SU-DHL-6 (cell line): ENCODE measurements at regions not wholly inside any gene's neighbourhood (a gene's known extent, or its start where the extent isn't known, plus 50 kb on each side); places are given as distances from the start of the nearest gene placed in this dataset.

ENCODE experiments used
- H2AFZ ChIP-seq: fragments of 200-600 bp; sonication (generic); 2 replicates; pipeline ENCODE4 v1.6.1; 2014; ENCODE audit warnings: low read depth, mild to moderate bottlenecking, moderate library complexity, mixed read lengths, antibody characterized with exemption, low read length; ENCODE audit not compliant: severe bottlenecking
- H3F3A ChIP-seq: fragments of 200-600 bp; shearing (Covaris generic); 2 replicates; pipeline ENCODE4 v1.6.0; 2016; ENCODE audit warnings: antibody characterized with exemption, mild to moderate bottlenecking; ENCODE audit not compliant: insufficient read depth
- H3K27ac ChIP-seq: fragments of 200-600 bp; sonication (generic); 2 replicates; pipeline ENCODE4 v1.5.1; 2016; ENCODE audit warnings: low read depth, mild to moderate bottlenecking, low read length, moderate library complexity, mixed read lengths
- H3K27me3 ChIP-seq: fragments of 200-600 bp; sonication (generic), shearing (Covaris generic); 2 replicates; pipeline ENCODE4 v1.6.0; 2014; ENCODE audit warnings: mild to moderate bottlenecking, low read length
- H3K36me3 ChIP-seq: fragments of 200-600 bp; sonication (generic); 2 replicates; pipeline ENCODE4 v1.6.1; 2014; ENCODE audit warnings: mild to moderate bottlenecking, low read length, mixed read lengths
- H3K4me2 ChIP-seq: fragments of 300-600, 200-600 bp; shearing (Covaris generic), sonication (generic); 2 replicates; pipeline ENCODE4 v1.6.0; 2014; ENCODE audit warnings: low read length, low read depth, mild to moderate bottlenecking; ENCODE audit not compliant: poor library complexity, severe bottlenecking
- H3K4me3 ChIP-seq: fragments of 200-600 bp; sonication (generic); 2 replicates; pipeline ENCODE4 v1.5.1; 2014; ENCODE audit warnings: antibody characterized with exemption, low read length, mild to moderate bottlenecking, mixed read lengths; ENCODE audit not compliant: insufficient read depth, poor library complexity, severe bottlenecking
- H3K79me2 ChIP-seq: fragments of 200-600 bp; sonication (generic); 2 replicates; pipeline ENCODE4 v1.6.1; 2014; ENCODE audit warnings: mild to moderate bottlenecking, low read length, moderate library complexity; ENCODE audit not compliant: insufficient read depth
- H3K9ac ChIP-seq: fragments of 200-600 bp; sonication (generic); 2 replicates; pipeline ENCODE4 v1.7.0; 2014; ENCODE audit warnings: mild to moderate bottlenecking, low read length
- H3K9me2 ChIP-seq: fragments of 200-600 bp; sonication (generic); replicated peaks from 2 replicates; pipeline ENCODE4 v1.6.1; 2014; ENCODE audit warnings: low read length; ENCODE audit not compliant: insufficient read depth
- H3K9me3 ChIP-seq: fragments of 200-600 bp; sonication (generic); 2 replicates; pipeline ENCODE4 v1.6.1; 2014; ENCODE audit warnings: low read length, mixed read lengths; ENCODE audit not compliant: insufficient read depth
- H4K20me1 ChIP-seq: fragments of 200-600 bp; sonication (generic); 2 replicates; pipeline ENCODE4 v1.6.1; 2014; ENCODE audit warnings: low read depth, mild to moderate bottlenecking, antibody characterized with exemption, low read length, moderate library complexity, mixed read lengths
- EZH2phosphoT487 ChIP-seq: fragments of 200-600 bp; sonication (generic), shearing (Covaris generic); conservative IDR thresholded peaks from 2 replicates; pipeline ENCODE4 v1.6.1; 2018; ENCODE audit warnings: mild to moderate bottlenecking, antibody characterized with exemption, low read length, moderate library complexity, mixed read lengths
- TF ChIP-seq, protein P1 (sequence below): fragments of 200-600 bp; sonication (generic); IDR thresholded peaks from one replicate; pipeline ENCODE4 v1.5.1; 2017; ENCODE audit warnings: antibody characterized with exemption, mild to moderate bottlenecking, low read length, moderate library complexity; ENCODE audit not compliant: insufficient read depth, poor library complexity, severe bottlenecking

- Histone ChIP-seq H3K4me3 (no peak overlapping the region), H3K79me2 (no peaks in the 10 kb centered on the region), H3F3A (no peaks in the 10 kb centered on the region), H3K9me3 (no peaks in the 10 kb centered on the region; the same call in 1 of the 2 replicates), H3K9ac (no peak overlapping the region), H4K20me1 (no peaks in the 10 kb centered on the region), H3K4me2 (no peak overlapping the region), H2AFZ (no peak overlapping the region), H3K9me2 (no peaks in the 10 kb centered on the region), H3K27me3 (no peaks in the 10 kb centered on the region), H3K36me3 (no peaks in the 10 kb centered on the region; the same call in 1 of the 2 replicates), H3K27ac (no peak overlapping the region)
- TF ChIP-seq, protein P1, sequence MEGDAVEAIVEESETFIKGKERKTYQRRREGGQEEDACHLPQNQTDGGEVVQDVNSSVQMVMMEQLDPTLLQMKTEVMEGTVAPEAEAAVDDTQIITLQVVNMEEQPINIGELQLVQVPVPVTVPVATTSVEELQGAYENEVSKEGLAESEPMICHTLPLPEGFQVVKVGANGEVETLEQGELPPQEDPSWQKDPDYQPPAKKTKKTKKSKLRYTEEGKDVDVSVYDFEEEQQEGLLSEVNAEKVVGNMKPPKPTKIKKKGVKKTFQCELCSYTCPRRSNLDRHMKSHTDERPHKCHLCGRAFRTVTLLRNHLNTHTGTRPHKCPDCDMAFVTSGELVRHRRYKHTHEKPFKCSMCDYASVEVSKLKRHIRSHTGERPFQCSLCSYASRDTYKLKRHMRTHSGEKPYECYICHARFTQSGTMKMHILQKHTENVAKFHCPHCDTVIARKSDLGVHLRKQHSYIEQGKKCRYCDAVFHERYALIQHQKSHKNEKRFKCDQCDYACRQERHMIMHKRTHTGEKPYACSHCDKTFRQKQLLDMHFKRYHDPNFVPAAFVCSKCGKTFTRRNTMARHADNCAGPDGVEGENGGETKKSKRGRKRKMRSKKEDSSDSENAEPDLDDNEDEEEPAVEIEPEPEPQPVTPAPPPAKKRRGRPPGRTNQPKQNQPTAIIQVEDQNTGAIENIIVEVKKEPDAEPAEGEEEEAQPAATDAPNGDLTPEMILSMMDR, result no peak
- TF ChIP-seq EZH2phosphoT487, result no peak
These were observed 76.9 kb upstream of the TSHZ2 start for GRCh38 chr20:52895235-52895634.

DNA sequence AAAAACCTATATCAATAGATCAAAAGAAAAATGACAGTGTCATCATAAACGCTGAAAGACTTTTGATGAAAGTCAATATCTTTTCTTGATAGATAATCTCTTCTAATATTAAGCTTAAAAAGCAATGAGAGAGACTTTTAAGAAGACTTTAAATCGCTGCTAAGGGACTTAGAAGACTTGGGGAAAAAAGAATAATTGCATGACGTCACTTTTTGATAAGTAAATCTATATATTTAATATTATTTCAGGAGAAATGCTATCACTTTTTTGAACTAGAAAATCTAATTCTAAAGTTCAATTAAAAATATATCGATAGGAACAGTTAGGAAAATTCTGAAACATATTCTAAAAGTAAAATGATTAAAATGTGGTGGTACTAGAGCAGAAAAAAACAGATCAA lies 78.7 kb upstream of the TSHZ2 start:
- Histone ChIP-seq H4K20me1 (no peaks in the 10 kb centered on the region), H3K9ac (no peak overlapping the region), H3K9me2 (no peaks in the 10 kb centered on the region), H3K27me3 (no peaks in the 10 kb centered on the region), H3F3A (no peaks in the 10 kb centered on the region), H3K4me3 (no peak overlapping the region), H3K9me3 (no peaks in the 10 kb centered on the region; the same call in 1 of the 2 replicates), H2AFZ (no peak overlapping the region), H3K79me2 (no peaks in the 10 kb centered on the region), H3K27ac (no peak overlapping the region), H3K4me2 (no peak overlapping the region), H3K36me3 (no peaks in the 10 kb centered on the region; the same call in 1 of the 2 replicates)
- no peak for TF ChIP-seq EZH2phosphoT487
- TF ChIP-seq, protein P1, result no peak

- H3K9me3 ChIP-seq, result no peaks in the 10 kb centered on the region; the same call in 1 of the 2 replicates
These were observed 80.1 kb upstream of the TSHZ2 start for GRCh38 chr20:52892023-52892422.

More at GRCh38 chr20:52892023-52892422, 80.1 kb upstream of the TSHZ2 start:
- Histone ChIP-seq H3K79me2 (no peaks in the 10 kb centered on the region), H3K4me3 (no peak overlapping the region), H3K4me2 (no peak overlapping the region), H3F3A (no peaks in the 10 kb centered on the region), H4K20me1 (no peaks in the 10 kb centered on the region), H3K9ac (no peak overlapping the region), H3K27me3 (no peaks in the 10 kb centered on the region), H3K36me3 (no peaks in the 10 kb centered on the region; the same call in 1 of the 2 replicates), H3K9me2 (no peaks in the 10 kb centered on the region), H3K27ac (no peak overlapping the region), H2AFZ (no peak overlapping the region)
- no peak for TF ChIP-seq EZH2phosphoT487
- TF ChIP-seq, protein P1, result no peak
